GM19452 (cell line): ENCODE measurements at regions not wholly inside any gene's neighbourhood (a gene's known extent, or its start where the extent isn't known, plus 50 kb on each side); places are given as distances from the start of the nearest gene placed in this dataset.
"Not testable (repeated sequence)": the region's sequence is repeated elsewhere in the genome, so short reads cannot be mapped to it uniquely, and the experiment has no call there.

Source experiments
- ATAC-seq: cut with Tn5 transposase; IDR thresholded peaks from one replicate; pipeline ENCODE4 v1.9.1; 2021; ENCODE audit not compliant: unreplicated experiment

- ATAC-seq, result no peak
Observed at GRCh38 chr5:163874431-163874830, 369.0 kb downstream of the MAT2B start.

GRCh38 chr5:163874912-163875311 lies 369.5 kb downstream of the MAT2B start:
- ATAC-seq, result not testable (repeated sequence)

GRCh38 chr5:163877865-163878264 lies 372.4 kb downstream of the MAT2B start:
- no peak for ATAC-seq

GRCh38 chr5:163878490-163878889 lies 373.1 kb downstream of the MAT2B start:
- ATAC-seq, result no peak

- ATAC-seq, result no peak
Observed at GRCh38 chr5:163880302-163880701, 374.9 kb downstream of the MAT2B start.

- no peak for ATAC-seq
Observed at GRCh38 chr5:163885117-163885516, 379.7 kb downstream of the MAT2B start.

- ATAC-seq, result no peak
Observed at GRCh38 chr5:163887854-163888253, 382.4 kb downstream of the MAT2B start.

- ATAC-seq, result no peak
Observed at GRCh38 chr5:163888366-163888765, 382.9 kb downstream of the MAT2B start.

- no peak for ATAC-seq
Observed at GRCh38 chr5:163889369-163889768, 383.9 kb downstream of the MAT2B start.

- no peak for ATAC-seq
Observed at GRCh38 chr5:163890261-163890660, 384.8 kb downstream of the MAT2B start.

- no peak for ATAC-seq
Observed at GRCh38 chr5:163893281-163893680, 387.9 kb downstream of the MAT2B start.

GRCh38 chr5:163894645-163895044 lies 389.2 kb downstream of the MAT2B start:
- no peak for ATAC-seq

- ATAC-seq, result no peak
Observed at GRCh38 chr5:163898873-163899272, 393.5 kb downstream of the MAT2B start.

- peak; percentile 47 for ATAC-seq
Observed at GRCh38 chr5:163907783-163908182, 402.4 kb downstream of the MAT2B start.

GRCh38 chr5:163908253-163908652 lies 402.8 kb downstream of the MAT2B start:
- peak; percentile 38 for ATAC-seq

- no peak for ATAC-seq
Observed at GRCh38 chr5:163910226-163910625, 404.8 kb downstream of the MAT2B start.

GRCh38 chr5:163912046-163912445 lies 406.6 kb downstream of the MAT2B start:
- no peak for ATAC-seq

GRCh38 chr5:163913548-163913947 lies 408.1 kb downstream of the MAT2B start:
- ATAC-seq, result no peak

GRCh38 chr5:163914910-163915309 lies 409.5 kb downstream of the MAT2B start:
- no peak for ATAC-seq

GRCh38 chr5:163915481-163915961 lies 410.1 kb downstream of the MAT2B start:
- peak; percentile 64 for ATAC-seq

- peak; percentile 92 for ATAC-seq
Observed at GRCh38 chr5:163916376-163916775, 411.0 kb downstream of the MAT2B start.

- ATAC-seq, result no peak
Observed at GRCh38 chr5:163916861-163917260, 411.4 kb downstream of the MAT2B start.

GRCh38 chr5:163917747-163918146 lies 412.3 kb downstream of the MAT2B start:
- ATAC-seq, result no peak

- ATAC-seq, result not testable (repeated sequence)
Observed at GRCh38 chr5:163934990-163935389, 429.6 kb downstream of the MAT2B start.
